GM19467 (cell line): ENCODE measurements at regions not wholly inside any gene's neighbourhood (a gene's known extent, or its start where the extent isn't known, plus 50 kb on each side); places are given as distances from the start of the nearest gene placed in this dataset.

Experiments used
- ATAC-seq: cut with Tn5 transposase; IDR thresholded peaks from one replicate; pipeline ENCODE4 v1.9.1; 2021; ENCODE audit warnings: mild to moderate bottlenecking, moderate library complexity; ENCODE audit not compliant: unreplicated experiment

- no peak for ATAC-seq
Measured at GRCh38 chr7:38069052-38069451, 109.0 kb upstream of the STARD3NL start.

GRCh38 chr7:38070718-38071117, 107.3 kb upstream of the STARD3NL start:
- ATAC-seq = no peak

GRCh38 chr7:38086857-38087256, 91.2 kb upstream of the STARD3NL start:
- no peak for ATAC-seq

GRCh38 chr7:38102507-38102906, 75.5 kb upstream of the STARD3NL start:
- ATAC-seq = no peak

GRCh38 chr7:38105874-38106483, 72.1 kb upstream of the STARD3NL start:
- ATAC-seq = peak; percentile 48

- peak; percentile 84 for ATAC-seq
Measured at GRCh38 chr7:38107486-38107893, 70.6 kb upstream of the STARD3NL start.

- ATAC-seq = no peak
Measured at GRCh38 chr7:38112075-38112474, 66.0 kb upstream of the STARD3NL start.

GRCh38 chr7:38120076-38120475, 58.0 kb upstream of the STARD3NL start:
- ATAC-seq = no peak

GRCh38 chr7:38122501-38122900, 55.5 kb upstream of the STARD3NL start:
- ATAC-seq = no peak

- no peak for ATAC-seq
Measured at GRCh38 chr7:38123494-38123893, 54.6 kb upstream of the STARD3NL start.

- no peak for ATAC-seq
Measured at GRCh38 chr7:38127216-38128207, 50.5 kb upstream of the STARD3NL start.
